ENCODE measurements at regions not wholly inside any gene's neighbourhood (a gene's known extent, or its start where the extent isn't known, plus 50 kb on each side); places are given as distances from the start of the nearest gene placed in this dataset.

GRCh38 chr5:172530878-172531703 is 76.8 kb upstream of the SH3PXD2B start:
- peaks cover 46% of the 10 kb centered on the region for H3K27me3 Mint-ChIP-seq
- H3K9me3 ChIP-seq (ENCODE audit: control insufficient read depth in 1 of 2, insufficient read depth in 1 of 2, low read length in 2 of 2) = peaks cover 0 to 3% of the 10 kb centered on the region in 2 experiments
- no peaks in the 10 kb centered on the region for H3K9me3 Mint-ChIP-seq
- H3K27ac Mint-ChIP-seq = no peak overlapping the region
- H3K4me3 Mint-ChIP-seq = no peak overlapping the region
- H3K4me1 ChIP-seq (ENCODE audit: insufficient read depth, low read length) = no peaks in the 10 kb centered on the region
- no peak overlapping the region for H3K27ac ChIP-seq (ENCODE audit: low read depth in 1 of 2, low read length in 2 of 2)
- H3K4me3 ChIP-seq (ENCODE audit: low read length) = no peak overlapping the region
- TF ChIP-seq, protein P1, sequence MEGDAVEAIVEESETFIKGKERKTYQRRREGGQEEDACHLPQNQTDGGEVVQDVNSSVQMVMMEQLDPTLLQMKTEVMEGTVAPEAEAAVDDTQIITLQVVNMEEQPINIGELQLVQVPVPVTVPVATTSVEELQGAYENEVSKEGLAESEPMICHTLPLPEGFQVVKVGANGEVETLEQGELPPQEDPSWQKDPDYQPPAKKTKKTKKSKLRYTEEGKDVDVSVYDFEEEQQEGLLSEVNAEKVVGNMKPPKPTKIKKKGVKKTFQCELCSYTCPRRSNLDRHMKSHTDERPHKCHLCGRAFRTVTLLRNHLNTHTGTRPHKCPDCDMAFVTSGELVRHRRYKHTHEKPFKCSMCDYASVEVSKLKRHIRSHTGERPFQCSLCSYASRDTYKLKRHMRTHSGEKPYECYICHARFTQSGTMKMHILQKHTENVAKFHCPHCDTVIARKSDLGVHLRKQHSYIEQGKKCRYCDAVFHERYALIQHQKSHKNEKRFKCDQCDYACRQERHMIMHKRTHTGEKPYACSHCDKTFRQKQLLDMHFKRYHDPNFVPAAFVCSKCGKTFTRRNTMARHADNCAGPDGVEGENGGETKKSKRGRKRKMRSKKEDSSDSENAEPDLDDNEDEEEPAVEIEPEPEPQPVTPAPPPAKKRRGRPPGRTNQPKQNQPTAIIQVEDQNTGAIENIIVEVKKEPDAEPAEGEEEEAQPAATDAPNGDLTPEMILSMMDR (IDR thresholded peaks at IDR 0.05) = no peak
- intact Hi-C loops (cut with DNase I, micrococcal nuclease) = no loop called here
- ChIA-PET CTCF (no interaction called here), POLR2A (no interaction called here)
- peaks cover 0 to 2% of the 10 kb centered on the region in 2 experiments for H3K27me3 ChIP-seq (ENCODE audit: control insufficient read depth in 1 of 2, insufficient read depth in 2 of 2, low read length in 2 of 2)
- H3K4me1 Mint-ChIP-seq (ENCODE audit: low read depth) = no peaks in the 10 kb centered on the region
- no peaks in the 10 kb centered on the region for H3K36me3 ChIP-seq (ENCODE audit: insufficient read depth, low read length)
- DNase-seq = no peak
- ATAC-seq (ENCODE audit: poor library complexity) = no peak
- no peaks in the 10 kb centered on the region for H3K36me3 Mint-ChIP-seq (ENCODE audit: low read depth)

DNA sequence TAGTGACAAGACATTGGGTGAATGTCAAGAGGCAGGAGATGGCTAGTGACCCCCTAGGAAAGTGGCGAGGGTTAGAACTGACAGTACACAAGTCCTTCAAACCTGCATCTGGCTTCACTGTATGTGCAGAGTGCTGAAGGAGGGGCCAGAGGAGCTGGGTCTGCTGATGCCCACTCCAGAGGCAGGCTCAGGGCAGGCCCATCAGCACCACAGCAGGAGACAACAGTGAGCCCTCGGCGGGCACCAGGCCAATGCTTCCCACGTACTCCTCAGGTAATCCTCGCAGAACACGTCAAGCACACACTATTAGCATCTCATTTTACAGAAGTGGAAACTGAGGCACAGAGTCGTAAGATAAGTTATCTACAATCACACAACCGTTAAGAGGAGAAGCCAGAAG is 76.1 kb upstream of the SH3PXD2B start:
- no peak for DNase-seq
- Histone ChIP-seq H3K27me3 (ENCODE audit: control insufficient read depth in 1 of 2, insufficient read depth in 2 of 2, low read length in 2 of 2) (peaks cover 0 to 2% of the 10 kb centered on the region in 2 experiments), H3K4me3 (ENCODE audit: low read length) (no peak overlapping the region), H3K4me1 (ENCODE audit: insufficient read depth, low read length) (no peaks in the 10 kb centered on the region), H3K27ac (ENCODE audit: low read depth in 1 of 2, low read length in 2 of 2) (no peak overlapping the region), H3K36me3 (ENCODE audit: insufficient read depth, low read length) (no peaks in the 10 kb centered on the region), H3K9me3 (ENCODE audit: control insufficient read depth in 1 of 2, insufficient read depth in 1 of 2, low read length in 2 of 2) (peaks cover 0 to 3% of the 10 kb centered on the region in 2 experiments)
- Mint-ChIP-seq H3K4me1 (ENCODE audit: low read depth) (no peaks in the 10 kb centered on the region), H3K4me3 (no peak overlapping the region), H3K27ac (no peak overlapping the region), H3K9me3 (no peaks in the 10 kb centered on the region), H3K36me3 (ENCODE audit: low read depth) (no peaks in the 10 kb centered on the region), H3K27me3 (peaks cover 52% of the 10 kb centered on the region)
- intact Hi-C loops (cut with DNase I, micrococcal nuclease) = no loop called here
- no peak for ATAC-seq (ENCODE audit: poor library complexity)
- ChIA-PET CTCF (no interaction called here), POLR2A (no interaction called here)
- TF ChIP-seq, protein P1 (IDR thresholded peaks at IDR 0.05) = no peak

DNA sequence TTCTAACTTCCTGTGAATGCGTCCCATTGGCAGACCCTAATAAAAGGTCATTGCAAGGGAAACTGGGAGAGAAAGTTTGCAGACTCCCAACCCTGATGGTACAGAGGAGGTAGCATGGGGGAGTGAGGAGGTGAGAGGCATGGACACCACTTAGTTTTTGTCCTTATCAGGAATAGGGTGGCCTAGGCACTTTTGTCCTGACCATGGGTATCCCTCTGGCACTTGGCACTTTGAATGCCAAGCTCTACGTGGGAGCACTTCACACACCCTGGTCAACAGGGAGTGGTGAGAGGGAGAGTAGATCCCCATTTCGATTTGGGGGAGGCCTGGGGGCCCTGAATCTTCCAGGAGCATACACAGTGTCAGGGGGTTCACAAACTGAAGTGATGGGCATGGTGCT is 75.6 kb upstream of the SH3PXD2B start:
- Histone ChIP-seq H3K9me3 (ENCODE audit: control insufficient read depth in 1 of 2, insufficient read depth in 1 of 2, low read length in 2 of 2) (peaks cover 0 to 3% of the 10 kb centered on the region in 2 experiments), H3K4me3 (ENCODE audit: low read length) (no peak overlapping the region), H3K27me3 (ENCODE audit: control insufficient read depth in 1 of 2, insufficient read depth in 2 of 2, low read length in 2 of 2) (peaks cover 0 to 2% of the 10 kb centered on the region in 2 experiments), H3K36me3 (ENCODE audit: insufficient read depth, low read length) (no peaks in the 10 kb centered on the region), H3K27ac (ENCODE audit: low read depth in 1 of 2, low read length in 2 of 2) (no peak overlapping the region), H3K4me1 (ENCODE audit: insufficient read depth, low read length) (no peaks in the 10 kb centered on the region)
- peaks cover 58% of the 10 kb centered on the region for H3K27me3 Mint-ChIP-seq
- H3K9me3 Mint-ChIP-seq = no peaks in the 10 kb centered on the region
- H3K36me3 Mint-ChIP-seq (ENCODE audit: low read depth) = no peaks in the 10 kb centered on the region
- DNase-seq = no peak
- no peak for ATAC-seq (ENCODE audit: poor library complexity)
- H3K4me1 Mint-ChIP-seq (ENCODE audit: low read depth) = no peaks in the 10 kb centered on the region
- CTCF ChIA-PET = no interaction called here
- TF ChIP-seq, protein P1 (IDR thresholded peaks at IDR 0.05) = no peak
- no peak overlapping the region for H3K27ac Mint-ChIP-seq
- intact Hi-C loops (cut with DNase I, micrococcal nuclease) = no loop called here
- POLR2A ChIA-PET = no interaction called here
- H3K4me3 Mint-ChIP-seq = no peak overlapping the region
